Activated T-helper 9 cell treated with anti-CD3 and anti-CD28 coated beads, Interleukin-2, amount 50 U/mL, for 16 hours (primary cell): ENCODE measurements at regions not wholly inside any gene's neighbourhood (a gene's known extent, or its start where the extent isn't known, plus 50 kb on each side); places are given as distances from the start of the nearest gene placed in this dataset.

Experiments used
- DNase-seq: peaks from one replicate; pipeline ENCODE4 v3.0.0-alpha.2; 2020; ENCODE audit warnings: low read depth

DNA sequence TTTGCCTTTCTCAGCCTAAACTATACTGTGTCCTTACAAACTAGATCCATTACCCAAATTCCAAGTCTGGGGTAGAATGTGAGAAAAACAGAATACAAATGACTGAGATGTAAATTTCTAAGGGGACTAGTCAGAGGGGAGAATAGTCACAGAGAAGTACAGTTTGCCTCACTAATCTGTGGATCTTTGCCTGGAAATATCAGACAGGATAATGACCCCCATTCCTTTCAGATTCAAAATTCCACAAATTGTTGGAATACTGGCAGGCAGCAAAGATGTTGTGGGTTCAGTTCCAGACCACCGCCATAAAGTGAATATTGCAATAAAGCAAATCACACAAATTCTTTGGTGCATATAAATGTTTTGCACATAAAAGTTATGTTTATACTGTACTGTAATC is 762.8 kb upstream of the NR2F2 start:
- no peak for DNase-seq

DNA sequence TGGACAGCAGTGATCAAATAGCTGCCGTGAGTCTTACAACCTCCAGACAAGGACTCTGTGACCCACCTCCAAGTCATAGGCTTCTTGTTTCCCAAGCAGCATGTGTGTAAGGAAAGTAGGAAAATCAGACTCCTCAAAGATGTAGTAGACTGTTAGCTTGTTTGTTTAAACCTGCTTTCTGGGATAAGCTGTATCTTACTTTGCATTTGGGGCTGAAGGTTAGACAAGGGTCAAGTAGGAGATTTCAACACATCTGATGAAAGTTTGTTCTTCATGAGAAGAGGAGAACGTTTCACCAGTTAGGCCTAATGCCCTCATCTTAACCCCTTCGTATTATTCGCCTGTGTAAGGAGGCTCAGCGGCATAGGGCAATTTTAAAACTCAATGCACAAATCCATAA is 756.4 kb upstream of the NR2F2 start:
- DNase-seq: no peak

DNA sequence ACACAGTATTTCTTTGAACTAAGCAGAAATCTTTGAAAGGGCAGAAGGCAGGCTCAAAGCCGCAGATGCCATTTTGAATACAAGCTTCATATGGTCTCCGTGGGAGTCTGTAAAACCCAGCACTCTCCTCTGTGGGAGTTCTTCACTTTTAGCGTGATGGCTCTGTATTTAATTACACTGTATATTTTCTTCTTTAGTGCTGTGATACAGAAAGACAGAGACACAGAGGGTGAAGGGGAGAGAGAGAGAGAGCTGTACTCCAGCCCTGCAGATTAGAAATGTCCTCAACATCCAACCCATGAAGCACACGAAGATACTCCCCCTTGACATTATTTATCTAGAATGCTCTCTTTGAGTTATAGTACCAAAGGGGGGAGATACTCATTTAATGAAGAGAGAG is 752.6 kb upstream of the NR2F2 start:
- no peak for DNase-seq

DNA sequence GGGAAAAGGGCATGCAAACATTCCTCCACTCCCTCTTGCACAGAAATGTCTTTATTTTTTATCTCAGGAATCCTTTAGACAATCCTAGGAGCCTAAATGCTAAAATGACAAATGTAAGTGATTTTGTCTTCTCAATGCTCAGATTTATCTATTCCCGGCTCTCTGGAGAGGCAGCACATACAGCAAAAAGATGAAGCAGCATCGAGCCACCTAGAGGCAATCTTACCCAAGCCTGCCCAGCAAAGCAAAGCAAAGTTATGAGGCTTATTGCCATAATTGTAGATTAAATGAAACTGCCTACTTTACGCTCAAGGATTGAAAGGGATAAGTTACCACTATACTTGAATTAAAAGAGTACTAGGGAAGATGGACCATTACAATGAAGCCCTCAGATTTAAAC is 750.4 kb upstream of the NR2F2 start:
- DNase-seq: no peak

DNA sequence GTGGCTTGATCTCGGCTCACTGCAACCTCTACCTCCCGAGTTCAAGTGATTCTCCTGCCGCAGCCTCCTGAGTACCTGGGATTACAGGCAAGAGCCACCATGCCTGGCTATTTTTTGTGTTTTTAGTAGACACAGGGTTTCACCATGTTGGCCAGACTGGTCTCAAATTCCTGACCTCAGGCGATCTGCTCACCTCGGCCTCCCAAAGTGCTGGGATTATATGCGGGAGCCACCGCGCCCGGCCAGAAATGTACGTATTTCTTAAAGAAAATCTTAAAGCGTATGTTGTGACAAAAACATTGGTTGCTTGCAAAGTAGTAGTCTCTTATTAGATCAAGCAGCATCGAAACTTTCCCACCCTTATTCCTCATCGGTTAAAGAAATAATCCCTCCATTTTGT is 748.9 kb upstream of the NR2F2 start:
- DNase-seq: no peak

DNA sequence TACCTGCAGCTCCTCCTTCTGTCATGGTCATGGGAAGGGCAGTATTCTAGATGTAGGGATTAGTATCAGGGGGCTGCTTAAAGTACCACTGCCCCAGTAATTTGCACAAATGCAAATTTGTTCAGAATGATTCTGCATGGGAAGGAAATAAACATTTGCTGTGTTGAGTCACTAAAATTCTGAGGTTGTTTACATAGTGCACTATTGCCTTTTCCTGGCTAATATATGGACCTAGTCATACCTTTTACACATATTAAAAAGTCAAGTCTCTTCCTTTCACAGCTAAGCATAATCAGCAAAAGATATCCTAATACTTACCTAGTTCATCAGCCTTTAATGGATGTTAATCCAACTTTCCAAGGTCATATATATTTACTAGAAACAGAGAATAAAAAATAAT is 746.4 kb upstream of the NR2F2 start:
- DNase-seq: no peak

DNA sequence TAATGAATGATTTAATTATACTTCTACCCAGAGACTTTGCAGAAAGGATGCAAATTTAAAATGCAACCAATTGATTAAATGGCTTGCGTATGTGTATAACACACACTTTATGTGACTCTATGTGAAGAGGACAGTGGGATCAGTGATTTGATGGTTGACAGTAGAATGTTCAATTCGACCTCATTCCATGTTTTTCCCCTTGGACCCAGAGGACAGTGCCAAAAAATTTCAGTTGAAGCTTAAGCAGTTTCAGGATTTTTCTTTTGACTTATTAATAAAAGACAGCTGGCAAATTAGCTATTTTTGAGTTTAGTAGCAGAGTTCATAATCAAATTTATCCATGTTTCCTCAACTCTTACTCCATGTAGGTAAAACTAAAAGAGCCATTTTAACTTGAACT is 742.4 kb upstream of the NR2F2 start:
- no peak for DNase-seq

DNA sequence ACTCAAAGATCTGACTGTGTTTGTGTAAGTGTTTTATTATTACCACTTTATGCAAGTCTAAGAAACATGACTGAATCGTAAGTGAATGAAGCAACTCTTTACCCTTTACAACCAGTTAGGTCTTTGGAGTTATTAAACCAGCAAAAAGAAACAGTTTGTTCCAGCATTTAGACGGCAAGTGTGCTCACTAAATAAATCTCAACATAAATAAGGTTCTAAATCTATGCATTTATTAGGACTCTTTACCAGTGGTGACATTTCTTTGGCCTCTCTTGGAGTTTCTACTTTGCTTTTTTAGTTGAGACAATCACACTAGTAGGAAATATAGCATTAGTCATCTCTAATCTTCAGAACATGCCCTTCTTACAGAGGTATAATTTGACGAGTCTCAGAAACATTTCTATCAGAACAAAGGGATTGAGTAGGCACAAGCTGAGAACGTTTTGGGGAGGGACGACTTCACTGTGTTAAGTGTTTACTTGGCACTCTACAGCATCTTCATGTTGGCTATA is 739.9 kb upstream of the NR2F2 start:
- DNase-seq: no peak

DNA sequence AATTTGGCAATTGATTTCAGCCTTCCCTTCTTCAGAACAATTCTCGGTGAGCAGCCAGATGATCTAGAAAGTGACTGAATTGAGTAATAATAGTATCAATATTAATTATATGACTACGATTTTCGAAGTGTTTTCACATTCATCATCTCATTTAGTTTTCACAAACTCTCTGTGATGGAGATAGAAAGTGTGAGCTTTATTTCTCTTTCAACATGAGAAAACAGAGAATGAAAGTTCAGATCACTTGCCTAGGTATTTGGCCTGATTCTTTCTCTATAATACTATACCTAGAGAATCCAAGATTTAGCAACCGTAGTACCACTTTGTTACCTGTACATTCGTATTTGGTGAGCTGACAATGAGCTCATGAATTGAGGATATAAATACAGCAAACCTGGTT is 739.2 kb upstream of the NR2F2 start:
- no peak for DNase-seq

DNA sequence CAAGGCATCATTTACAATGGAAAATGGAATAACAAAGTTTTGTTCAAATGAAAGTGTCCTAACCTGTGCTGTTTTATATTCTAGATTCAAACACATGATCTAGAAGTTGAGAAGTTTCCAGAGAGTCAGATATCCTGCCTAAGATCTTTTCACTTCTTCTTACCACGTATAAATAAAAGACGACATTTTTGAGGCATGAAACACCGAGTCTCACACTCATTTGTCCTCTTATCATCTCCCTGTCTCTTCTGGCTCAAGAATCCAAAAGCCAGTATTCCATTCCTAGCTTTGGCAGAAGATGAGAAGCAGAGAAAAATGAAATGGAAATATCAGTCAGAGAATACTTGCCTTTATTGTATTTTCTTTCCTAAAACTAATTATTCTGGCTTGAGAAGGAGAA is 738.6 kb upstream of the NR2F2 start:
- DNase-seq: no peak

DNA sequence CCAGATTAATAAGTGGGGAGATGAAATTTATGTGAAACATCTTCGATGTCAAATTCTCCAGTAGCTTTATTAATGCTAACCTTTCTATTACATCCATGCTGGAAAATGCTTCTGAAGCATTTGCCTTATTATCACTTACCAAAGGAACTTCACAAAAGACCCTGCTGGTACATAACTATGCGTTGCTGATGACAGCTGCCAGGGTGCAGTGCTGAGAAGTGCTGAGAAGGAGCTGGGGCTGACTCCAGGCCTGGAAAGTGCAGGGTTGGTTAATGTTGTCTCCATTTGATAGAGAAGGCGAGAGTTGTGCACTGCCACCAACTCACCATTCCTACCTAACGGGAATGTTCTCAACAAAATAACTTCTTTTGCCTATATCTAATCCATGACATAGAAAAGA is 736.0 kb upstream of the NR2F2 start:
- DNase-seq: no peak

DNA sequence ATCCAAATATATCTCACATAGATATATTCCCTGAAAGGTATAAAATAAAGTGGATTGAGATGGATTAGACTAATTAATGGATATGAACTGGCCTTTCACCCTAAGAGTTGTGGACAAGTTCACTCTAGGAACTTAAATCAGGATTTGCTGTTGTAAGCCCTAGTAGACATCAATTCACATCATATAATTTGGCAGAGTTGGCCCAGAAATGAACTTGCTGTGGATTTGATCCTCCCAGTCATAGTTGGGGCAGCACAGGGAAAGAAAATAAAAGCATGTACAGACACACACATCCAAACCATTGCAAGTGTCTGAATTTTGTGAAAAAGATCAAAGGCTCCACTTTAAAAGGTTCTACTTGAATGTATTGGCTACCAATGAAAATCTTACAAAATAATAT is 734.7 kb upstream of the NR2F2 start:
- DNase-seq: no peak

DNA sequence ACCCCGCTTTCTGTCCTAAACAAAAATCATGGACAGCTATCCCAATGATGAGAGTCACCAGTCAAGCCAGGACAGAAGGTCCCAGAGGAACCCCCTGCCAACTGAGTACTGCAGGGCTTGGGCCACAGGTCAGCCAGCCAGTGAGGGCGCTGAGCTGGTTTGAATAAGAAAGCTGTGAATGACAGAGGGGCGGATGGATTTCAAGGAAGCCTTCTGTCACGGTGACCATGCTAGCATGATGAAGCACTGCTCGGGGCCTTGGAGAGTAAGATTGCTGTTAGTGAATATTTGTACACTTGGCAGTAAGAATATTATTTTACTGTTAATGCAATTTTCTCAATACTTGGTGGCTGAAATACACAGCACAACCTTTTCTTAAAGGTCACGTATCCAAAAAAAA is 734.0 kb upstream of the NR2F2 start:
- no peak for DNase-seq

DNA sequence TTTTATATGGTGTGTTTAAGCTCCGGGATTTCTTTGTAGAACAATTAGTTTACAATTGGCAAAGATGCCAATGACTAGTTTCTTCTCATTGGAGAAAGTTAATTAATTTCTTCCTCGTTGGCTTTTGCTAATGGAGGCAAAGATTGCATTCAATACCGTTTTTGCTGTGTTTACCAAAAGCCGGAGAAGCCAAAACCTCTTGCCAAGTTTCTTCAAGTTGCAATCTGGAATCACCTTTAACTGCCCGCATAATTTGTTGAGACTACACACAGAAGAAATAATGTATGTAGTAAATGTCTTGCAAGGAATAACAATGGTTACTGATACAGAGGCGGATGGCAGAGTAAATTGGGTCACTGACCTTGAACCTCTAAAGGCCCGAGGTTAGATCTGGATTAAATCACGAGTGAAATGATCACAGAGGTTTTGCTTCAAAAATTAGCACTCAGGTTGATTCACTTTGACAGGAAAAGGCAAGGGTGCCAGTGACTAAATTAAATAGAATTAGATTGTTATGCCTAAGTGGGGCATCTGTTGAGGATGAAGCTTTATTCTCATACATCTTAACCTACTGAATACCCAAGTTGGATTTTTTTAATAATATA is 732.1 kb upstream of the NR2F2 start:
- no peak for DNase-seq

DNA sequence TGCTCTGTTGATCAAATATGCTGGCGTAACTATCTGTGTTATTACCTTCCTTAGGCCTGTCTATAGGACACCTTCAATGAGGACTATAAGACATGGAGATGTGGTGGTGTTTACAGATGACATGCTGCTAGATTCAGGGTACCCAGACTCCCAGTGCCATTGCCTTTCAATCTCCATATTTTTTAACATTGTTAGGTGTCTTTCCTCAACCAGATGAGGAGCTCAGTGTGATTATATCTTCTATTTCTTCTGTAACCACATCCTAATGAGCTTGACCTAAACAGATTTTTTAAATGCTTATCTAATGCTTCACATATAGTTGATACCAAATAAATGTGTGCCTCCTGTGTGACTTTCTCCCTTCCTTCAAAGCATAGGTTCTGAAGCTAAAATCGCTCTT is 730.1 kb upstream of the NR2F2 start:
- no peak for DNase-seq

DNA sequence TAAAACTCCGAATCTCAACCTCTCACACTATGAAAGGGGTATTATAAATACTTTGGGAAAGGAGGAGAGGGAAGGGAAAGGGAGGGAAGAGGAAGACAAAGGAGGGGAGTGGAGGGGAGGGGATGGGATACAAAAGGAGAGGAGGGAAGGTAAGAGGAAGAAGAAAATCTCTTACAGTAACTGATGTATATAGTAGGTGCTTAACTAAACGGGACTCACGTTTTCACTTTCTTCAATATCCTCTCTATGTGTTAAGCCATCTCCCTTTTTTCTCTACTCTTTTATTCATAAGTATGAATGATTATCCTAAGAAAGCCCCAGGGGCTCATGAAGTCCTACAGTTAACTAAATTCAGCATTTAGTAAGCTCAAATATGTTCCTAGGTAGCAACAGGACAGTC is 729.6 kb upstream of the NR2F2 start:
- no peak for DNase-seq

DNA sequence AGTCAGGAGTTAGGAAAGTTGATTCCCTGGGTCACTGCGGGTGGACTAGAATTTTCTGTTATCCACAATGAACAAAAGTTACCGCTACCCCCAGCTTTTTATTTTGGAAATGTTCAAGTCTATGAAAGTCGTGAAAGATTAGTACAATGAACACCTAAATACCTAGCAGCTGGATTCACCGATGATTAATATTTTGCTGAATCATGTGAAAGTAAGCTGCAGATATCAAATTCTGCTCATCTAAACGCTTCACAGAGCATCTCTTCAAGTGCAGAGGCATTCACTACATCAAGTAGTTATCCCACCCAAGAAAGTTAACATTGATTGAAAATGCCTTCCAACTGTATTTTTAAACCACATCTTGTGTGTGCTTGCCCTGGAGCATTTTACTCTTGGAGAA is 729.0 kb upstream of the NR2F2 start:
- DNase-seq: no peak

DNA sequence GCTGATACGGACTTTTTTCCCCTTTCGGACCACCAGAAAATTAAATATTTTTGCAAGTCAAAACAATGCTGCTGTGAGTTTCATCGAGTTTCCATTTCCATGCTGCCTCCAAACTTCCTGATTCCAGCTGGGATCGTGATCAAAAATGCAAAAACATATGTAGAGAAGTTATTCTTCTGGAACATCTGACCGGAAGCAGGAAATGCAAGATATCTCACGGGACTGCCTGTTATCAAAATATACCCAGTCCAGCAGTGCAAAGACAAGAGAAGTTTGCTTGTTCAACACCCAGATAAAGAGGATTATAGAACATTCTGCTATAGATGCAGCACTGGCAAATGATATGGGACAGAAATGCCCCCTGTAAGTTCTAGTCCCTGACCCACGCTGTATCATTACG is 726.7 kb upstream of the NR2F2 start:
- no peak for DNase-seq

DNA sequence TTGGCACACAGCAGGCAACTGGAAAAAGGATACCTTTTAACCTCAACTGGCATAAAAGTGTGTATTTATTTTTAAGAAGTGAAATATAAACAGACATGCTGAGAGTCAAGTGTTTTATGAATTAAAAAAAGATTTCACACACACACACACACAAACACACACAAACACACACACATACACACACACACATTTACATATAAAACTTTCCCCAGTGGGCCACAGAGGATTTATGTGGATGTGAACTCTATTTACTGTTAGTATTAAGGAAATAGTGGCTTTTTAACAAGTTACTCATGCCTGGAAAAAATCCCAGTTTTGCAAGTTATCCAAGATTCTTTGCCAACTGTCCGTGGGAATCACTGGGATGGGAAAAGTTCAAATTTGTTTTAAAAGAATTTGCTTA is 725.9 kb upstream of the NR2F2 start:
- DNase-seq: no peak

DNA sequence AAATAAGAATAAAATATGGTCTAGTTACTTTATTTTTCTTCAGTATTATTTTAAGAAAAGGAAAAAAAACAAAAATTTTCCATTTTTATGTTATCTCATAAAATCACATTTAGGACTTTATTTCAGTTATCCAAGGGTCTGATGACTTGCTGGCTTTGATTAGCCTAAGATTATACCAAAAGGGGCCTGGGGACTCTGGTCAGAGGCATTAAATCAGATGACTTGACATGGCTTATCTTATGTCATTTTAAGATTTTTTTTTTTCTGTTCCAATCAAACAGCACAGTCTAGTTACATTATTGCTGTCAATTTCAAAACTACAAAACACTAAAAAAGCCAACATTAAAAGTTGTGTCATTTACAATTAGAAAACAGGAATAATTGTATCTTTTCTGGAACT is 725.4 kb upstream of the NR2F2 start:
- DNase-seq: no peak

DNA sequence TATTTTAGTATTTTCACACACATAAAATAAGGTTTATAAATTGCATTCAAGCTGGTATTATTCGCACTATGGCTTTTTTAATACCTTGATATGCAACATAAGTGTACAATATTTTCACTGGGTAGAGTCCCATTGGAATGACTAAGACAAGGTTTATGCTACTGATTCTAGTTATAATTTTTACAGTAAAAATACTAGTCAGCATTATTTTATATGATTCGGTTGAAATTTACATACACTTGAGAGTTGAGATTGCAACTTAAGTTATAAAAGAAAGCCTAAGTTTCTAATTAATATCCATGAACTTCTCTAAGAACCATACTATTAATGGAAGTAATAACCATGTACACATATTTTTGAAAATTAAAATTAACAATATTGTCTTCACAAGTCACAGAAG is 723.9 kb upstream of the NR2F2 start:
- DNase-seq: no peak

DNA sequence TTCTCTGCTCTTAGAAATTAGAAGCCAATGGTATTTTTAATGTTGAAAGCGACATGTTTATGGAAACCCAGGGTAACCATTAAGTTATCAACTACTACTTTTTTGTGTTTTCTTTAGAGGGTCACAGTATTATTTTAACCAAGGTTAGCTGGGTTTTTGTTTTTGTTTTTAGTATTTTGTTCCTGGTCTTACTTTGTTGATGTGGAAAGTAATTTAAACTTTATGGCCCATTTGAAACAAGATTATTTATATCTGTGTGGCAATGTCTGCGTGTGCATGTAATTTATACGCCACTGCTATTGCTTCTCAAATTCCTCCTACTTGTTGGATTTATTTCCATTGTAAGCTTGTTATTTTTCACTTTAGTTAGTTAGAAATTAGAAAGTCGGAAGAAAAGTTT is 722.1 kb upstream of the NR2F2 start:
- DNase-seq: no peak

DNA sequence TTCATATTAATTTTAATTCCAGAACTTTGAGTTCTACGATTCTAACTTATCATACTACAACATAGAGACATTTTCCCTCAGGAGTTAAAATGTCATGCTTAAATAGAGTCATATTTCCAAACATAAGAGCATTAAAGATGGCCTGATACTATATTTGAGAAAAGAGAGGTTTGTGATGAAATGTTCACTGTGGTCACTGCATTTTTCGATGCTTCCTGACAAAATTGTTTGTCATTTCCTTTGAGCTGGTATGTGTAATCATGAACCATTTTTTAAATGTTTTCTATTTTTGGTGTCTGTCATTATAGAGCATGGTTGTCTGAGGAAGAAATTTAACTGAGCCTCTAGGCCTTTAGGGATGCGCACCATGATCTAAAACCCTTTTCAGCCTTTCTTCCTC is 721.4 kb upstream of the NR2F2 start:
- DNase-seq: no peak

DNA sequence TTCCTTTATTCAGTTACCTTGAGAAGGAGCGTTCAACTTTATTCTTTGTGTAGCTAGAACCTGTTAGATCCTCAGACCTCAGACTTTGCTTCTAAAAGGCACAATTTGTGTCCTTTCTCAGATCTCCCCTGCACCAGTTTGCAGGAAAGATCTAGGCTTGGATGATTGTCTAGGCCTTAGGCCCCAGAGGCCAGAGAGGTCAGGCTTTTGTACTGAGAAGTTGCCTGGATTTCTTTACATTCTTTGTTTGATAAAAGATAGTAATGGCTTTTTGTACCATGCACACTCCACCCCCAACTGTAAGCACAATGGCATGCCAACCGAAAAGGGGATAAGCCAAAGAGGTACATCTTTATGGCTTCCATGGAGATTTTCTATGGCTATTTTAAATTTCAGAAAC is 719.6 kb upstream of the NR2F2 start:
- no peak for DNase-seq

DNA sequence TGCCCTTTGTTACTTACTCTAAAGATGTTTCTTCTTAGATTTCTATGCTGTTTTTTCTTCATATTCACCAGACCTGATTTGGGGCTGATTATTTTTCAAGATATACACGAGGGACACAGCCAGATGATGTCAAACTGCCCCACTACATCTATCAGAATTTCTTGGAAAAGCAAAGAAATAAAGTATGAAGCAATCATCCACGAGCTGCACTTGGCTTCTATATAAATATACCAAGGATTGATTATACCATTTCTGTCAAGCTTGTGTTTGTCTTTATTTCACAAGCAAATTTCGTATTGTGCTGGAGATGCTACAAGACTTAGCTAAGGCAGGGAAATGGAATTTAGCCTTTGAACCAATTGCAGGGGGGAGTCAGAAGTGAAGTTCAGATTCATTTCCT is 715.1 kb upstream of the NR2F2 start:
- no peak for DNase-seq
